ENCODE measurements at regions not wholly inside any gene's neighbourhood (a gene's known extent, or its start where the extent isn't known, plus 50 kb on each side); places are given as distances from the start of the nearest gene placed in this dataset.
A peak's percentile ranks its signal among the peaks of the same experiment; 100 is the strongest.

DNA sequence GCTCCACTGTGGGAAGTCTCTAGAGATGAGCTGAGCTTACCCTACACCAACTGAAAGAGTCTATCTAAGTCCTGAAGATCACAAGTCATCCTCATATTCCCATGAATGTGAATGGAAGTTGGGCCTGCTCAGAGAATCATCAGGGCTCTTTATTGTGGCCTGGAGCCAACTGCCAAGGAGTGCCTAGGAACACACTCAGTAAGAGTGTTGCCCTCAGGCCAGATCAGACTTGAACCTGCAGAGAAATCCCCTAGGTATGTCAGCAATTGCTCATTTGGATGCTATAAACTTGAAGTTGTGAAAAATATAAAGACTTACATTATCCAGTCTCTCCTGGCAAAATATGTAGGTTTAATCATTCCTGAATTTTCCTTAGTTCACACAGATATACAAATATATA lies 1070.2 kb downstream of the EFNB2 start:
- H3K27me3 ChIP-seq (ENCODE audit: insufficient read depth, low read length): no peaks in the 10 kb centered on the region
- H3K4me2 ChIP-seq (ENCODE audit: insufficient read depth, low read length): no peak overlapping the region
- no peak overlapping the region for H3K4me3 ChIP-seq (ENCODE audit: insufficient read depth, low read length)
- TF ChIP-seq, protein P1, sequence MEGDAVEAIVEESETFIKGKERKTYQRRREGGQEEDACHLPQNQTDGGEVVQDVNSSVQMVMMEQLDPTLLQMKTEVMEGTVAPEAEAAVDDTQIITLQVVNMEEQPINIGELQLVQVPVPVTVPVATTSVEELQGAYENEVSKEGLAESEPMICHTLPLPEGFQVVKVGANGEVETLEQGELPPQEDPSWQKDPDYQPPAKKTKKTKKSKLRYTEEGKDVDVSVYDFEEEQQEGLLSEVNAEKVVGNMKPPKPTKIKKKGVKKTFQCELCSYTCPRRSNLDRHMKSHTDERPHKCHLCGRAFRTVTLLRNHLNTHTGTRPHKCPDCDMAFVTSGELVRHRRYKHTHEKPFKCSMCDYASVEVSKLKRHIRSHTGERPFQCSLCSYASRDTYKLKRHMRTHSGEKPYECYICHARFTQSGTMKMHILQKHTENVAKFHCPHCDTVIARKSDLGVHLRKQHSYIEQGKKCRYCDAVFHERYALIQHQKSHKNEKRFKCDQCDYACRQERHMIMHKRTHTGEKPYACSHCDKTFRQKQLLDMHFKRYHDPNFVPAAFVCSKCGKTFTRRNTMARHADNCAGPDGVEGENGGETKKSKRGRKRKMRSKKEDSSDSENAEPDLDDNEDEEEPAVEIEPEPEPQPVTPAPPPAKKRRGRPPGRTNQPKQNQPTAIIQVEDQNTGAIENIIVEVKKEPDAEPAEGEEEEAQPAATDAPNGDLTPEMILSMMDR (IDR thresholded peaks at IDR 0.05; ENCODE audit: extremely low read depth, low read depth, low read length): no peak
- H3K27ac ChIP-seq (ENCODE audit: low read depth, low read length): no peak overlapping the region
- no peaks in the 10 kb centered on the region for H4K20me1 ChIP-seq (ENCODE audit: insufficient read depth, low read length)
- H2AFZ ChIP-seq (ENCODE audit: low read length): no peak overlapping the region
- H3K36me3 ChIP-seq (ENCODE audit: insufficient read depth, low read length): no peaks in the 10 kb centered on the region
- no peaks in the 10 kb centered on the region for H3K9me3 ChIP-seq (ENCODE audit: low read depth, low read length)
- H3K79me2 ChIP-seq (ENCODE audit: insufficient read depth, low read length): no peaks in the 10 kb centered on the region
- no peak for DNase-seq (ENCODE audit: insufficient read length, low spot score, missing footprints)
- no peaks in the 10 kb centered on the region for H3K4me1 ChIP-seq (ENCODE audit: insufficient read depth, low read length)

DNA sequence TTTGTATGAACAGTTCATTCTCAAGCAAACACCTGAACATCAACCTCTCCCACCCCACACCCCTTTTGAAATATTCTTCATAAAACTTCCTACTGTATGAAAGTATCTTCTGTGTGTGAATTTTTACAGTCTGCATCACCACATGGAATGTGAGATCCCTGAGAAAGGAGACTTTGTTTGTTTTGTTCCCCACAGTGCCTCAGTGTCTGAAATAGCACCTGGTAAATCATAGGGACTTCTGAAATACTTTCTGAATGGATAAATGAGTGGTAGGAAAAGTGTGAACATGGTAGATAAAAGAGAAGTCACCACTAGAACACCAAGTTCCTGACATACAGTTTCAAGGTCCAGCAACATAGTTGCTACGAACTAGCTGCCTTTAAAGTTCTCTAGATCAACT lies 1071.2 kb downstream of the EFNB2 start:
- TF ChIP-seq, protein P1 (IDR thresholded peaks at IDR 0.05; ENCODE audit: extremely low read depth, low read depth, low read length): no peak
- no peak for DNase-seq (ENCODE audit: insufficient read length, low spot score, missing footprints)
- H3K4me3 ChIP-seq (ENCODE audit: insufficient read depth, low read length): no peak overlapping the region

DNA sequence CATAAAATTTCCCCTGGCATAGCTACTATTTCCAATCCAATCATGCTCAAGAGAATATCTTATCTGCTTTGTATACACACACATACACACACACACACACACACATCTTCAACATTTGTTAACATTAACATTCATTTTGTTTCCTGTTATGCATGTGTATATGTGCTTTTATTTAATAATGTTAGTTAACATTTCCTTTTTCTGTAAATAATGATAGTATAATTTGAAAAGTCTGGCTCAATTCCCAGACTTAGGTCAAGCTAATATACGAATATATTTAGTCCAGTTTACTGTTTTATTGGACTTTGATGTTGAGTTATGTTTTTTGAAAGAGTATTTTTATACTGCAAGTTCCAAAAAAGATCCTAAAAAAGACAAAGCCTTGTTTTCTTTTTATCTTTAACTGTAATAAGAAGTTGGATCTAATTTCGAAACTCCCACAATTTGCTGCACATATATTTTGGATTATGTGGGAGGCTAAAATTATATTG lies 1072.4 kb downstream of the EFNB2 start:
- no peaks in the 10 kb centered on the region for H3K4me1 ChIP-seq (ENCODE audit: insufficient read depth, low read length)
- no peaks in the 10 kb centered on the region for H4K20me1 ChIP-seq (ENCODE audit: insufficient read depth, low read length)
- no peaks in the 10 kb centered on the region for H3K9me3 ChIP-seq (ENCODE audit: low read depth, low read length)
- H3K4me2 ChIP-seq (ENCODE audit: insufficient read depth, low read length): no peak overlapping the region
- no peaks in the 10 kb centered on the region for H3K79me2 ChIP-seq (ENCODE audit: insufficient read depth, low read length)
- H3K27ac ChIP-seq (ENCODE audit: low read depth, low read length): no peak overlapping the region
- peak; percentile 65 for DNase-seq (ENCODE audit: insufficient read length, low spot score, missing footprints)
- TF ChIP-seq, protein P1 (IDR thresholded peaks at IDR 0.05; ENCODE audit: extremely low read depth, low read depth, low read length): no peak
- no peaks in the 10 kb centered on the region for H3K36me3 ChIP-seq (ENCODE audit: insufficient read depth, low read length)
- no peak overlapping the region for H2AFZ ChIP-seq (ENCODE audit: low read length)
- H3K4me3 ChIP-seq (ENCODE audit: insufficient read depth, low read length): no peak overlapping the region
- H3K27me3 ChIP-seq (ENCODE audit: insufficient read depth, low read length): no peaks in the 10 kb centered on the region

More for the DNA sequence above, 1071.2 kb downstream of the EFNB2 start:
- H2AFZ ChIP-seq (ENCODE audit: low read length): no peak overlapping the region
- no peaks in the 10 kb centered on the region for H3K4me1 ChIP-seq (ENCODE audit: insufficient read depth, low read length)
- no peaks in the 10 kb centered on the region for H4K20me1 ChIP-seq (ENCODE audit: insufficient read depth, low read length)
- H3K27me3 ChIP-seq (ENCODE audit: insufficient read depth, low read length): no peaks in the 10 kb centered on the region
- H3K27ac ChIP-seq (ENCODE audit: low read depth, low read length): no peak overlapping the region
- H3K79me2 ChIP-seq (ENCODE audit: insufficient read depth, low read length): no peaks in the 10 kb centered on the region
- no peak overlapping the region for H3K4me2 ChIP-seq (ENCODE audit: insufficient read depth, low read length)
- H3K9me3 ChIP-seq (ENCODE audit: low read depth, low read length): no peaks in the 10 kb centered on the region
- no peaks in the 10 kb centered on the region for H3K36me3 ChIP-seq (ENCODE audit: insufficient read depth, low read length)

DNA sequence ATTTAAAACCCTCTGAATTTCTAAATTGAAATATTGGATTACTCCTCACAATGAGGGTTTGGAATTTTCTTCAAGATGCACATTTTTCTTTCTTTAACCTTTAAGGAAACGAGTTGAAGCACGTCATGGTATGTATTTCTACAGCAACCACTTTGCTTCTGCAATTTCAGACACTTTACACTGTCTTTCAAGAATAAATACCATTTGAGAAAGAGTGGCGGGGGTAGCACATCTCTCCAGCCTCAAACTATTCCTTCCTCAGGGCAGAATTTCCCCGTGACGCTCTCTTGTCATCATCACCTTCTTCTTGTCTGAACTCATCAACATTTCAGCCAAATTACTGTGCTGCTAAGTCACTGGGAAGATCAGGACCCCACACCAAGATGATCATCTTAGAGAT lies 1073.4 kb downstream of the EFNB2 start:
- H3K4me1 ChIP-seq (ENCODE audit: insufficient read depth, low read length): no peaks in the 10 kb centered on the region
- no peak overlapping the region for H2AFZ ChIP-seq (ENCODE audit: low read length)
- H3K4me3 ChIP-seq (ENCODE audit: insufficient read depth, low read length): no peak overlapping the region
- TF ChIP-seq, protein P1 (IDR thresholded peaks at IDR 0.05; ENCODE audit: extremely low read depth, low read depth, low read length): no peak
- no peaks in the 10 kb centered on the region for H3K9me3 ChIP-seq (ENCODE audit: low read depth, low read length)
- H4K20me1 ChIP-seq (ENCODE audit: insufficient read depth, low read length): no peaks in the 10 kb centered on the region
- H3K4me2 ChIP-seq (ENCODE audit: insufficient read depth, low read length): no peak overlapping the region
- H3K27me3 ChIP-seq (ENCODE audit: insufficient read depth, low read length): no peaks in the 10 kb centered on the region
- H3K36me3 ChIP-seq (ENCODE audit: insufficient read depth, low read length): no peaks in the 10 kb centered on the region
- H3K27ac ChIP-seq (ENCODE audit: low read depth, low read length): no peak overlapping the region
- DNase-seq (ENCODE audit: insufficient read length, low spot score, missing footprints): no peak
- H3K79me2 ChIP-seq (ENCODE audit: insufficient read depth, low read length): no peaks in the 10 kb centered on the region

Measured in osteoblast (primary cell).